ENCODE measurements at regions not wholly inside any gene's neighbourhood (a gene's known extent, or its start where the extent isn't known, plus 50 kb on each side); places are given as distances from the start of the nearest gene placed in this dataset.

DNA sequence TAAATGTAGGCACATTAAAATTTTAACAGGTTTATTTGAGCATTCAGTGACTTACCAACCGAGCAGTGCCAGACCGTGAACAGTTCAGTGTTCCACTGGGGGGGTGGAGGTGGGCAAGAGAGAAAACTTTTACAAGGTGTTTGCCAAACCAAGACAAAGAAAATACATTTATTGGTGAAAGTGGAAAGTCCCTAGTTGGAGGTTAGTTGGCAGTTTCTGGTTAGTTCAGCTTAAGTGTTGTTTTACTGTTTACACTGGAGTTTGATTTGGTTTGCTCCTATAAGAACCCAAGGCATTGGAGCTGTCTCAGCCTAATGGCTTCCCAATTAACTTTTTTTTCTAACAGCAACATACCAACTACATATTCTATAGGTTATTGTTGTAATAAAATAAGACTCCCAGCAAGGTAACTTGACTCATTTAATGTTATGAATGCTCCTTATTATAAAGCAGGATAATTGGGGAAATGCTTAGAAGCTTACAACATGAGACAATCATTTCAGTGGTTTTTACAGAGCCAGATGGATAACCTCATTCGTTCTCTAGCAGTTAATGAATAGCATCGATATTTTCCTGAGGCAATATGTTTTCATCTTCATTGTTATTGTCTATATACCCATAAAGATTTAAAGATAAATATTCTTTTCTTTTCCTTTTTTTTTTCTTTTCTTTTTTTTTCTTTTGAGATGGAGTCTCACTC, 115.8 kb downstream of the ETNK1 start:
- DNase-seq = no peak

DNA sequence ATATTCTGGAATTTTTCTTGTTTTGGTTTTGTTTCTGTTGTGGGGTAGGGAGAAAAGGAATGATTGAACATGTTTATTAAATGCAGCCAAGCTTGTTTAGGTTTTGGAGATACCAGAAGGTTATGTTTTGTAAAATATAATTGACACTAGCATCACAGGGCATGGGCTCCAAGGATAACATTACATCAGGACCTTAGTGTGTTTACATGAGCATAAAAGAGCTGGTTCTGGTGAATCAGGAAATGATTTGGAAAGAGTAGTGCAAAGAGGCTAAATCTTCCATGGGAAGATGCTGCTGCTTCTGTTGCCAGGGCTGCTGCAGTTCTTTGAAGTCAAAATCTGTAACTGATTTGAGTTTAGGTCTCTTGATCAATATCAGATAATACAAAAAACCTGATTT, 118.7 kb downstream of the ETNK1 start:
- DNase-seq = no peak

DNA sequence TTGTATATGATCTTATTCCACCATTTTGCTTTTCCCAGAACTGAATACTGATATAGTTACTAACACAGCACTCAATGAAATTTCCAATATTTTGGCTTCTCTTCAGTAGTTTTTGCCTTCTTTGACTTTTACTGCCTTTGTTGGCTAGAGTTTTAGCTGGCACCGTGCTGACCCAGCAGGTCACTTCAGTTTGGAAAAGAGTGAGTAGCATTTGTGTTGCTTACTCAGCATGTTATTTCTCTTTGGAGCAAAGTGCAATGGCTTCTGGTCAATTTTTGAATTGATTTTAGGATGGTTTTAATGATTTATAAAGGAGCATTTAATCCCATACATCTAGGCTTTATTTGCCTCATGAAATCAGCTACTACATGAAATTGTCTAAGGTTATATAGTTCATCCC, 119.2 kb downstream of the ETNK1 start:
- DNase-seq = no peak

DNA sequence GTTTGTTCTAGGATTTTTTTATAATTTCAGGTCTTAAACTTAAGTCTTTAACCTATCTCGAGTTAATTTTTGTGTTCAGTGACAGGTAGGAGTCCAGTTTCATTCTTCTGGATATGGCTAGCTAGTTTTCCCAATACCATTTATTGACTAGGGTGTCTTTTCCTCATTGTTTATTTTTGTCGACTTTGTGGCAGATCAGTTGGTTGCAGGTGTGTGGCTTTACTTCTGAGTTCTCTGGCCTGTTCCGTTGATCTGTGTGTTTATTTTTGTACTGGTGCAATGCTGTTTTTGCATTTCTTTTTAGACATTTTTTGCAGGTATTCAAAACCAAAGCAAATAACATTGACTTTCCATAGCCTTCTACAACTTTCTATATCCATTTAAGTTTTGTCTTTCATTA, 121.7 kb downstream of the ETNK1 start:
- no peak for DNase-seq

- DNase-seq = no peak
Observed at GRCh38 chr12:22755629-22756028, 130.7 kb downstream of the ETNK1 start.

- no peak for DNase-seq
Observed at GRCh38 chr12:22759769-22760674, 135.1 kb downstream of the ETNK1 start.

- no peak for DNase-seq
Observed at GRCh38 chr12:22765421-22766130, 140.6 kb downstream of the ETNK1 start.

GRCh38 chr12:22766911-22767420, 142.0 kb downstream of the ETNK1 start:
- DNase-seq = no peak

- DNase-seq = no peak
Observed at GRCh38 chr12:22781339-22781738, 156.4 kb downstream of the ETNK1 start.

DNA sequence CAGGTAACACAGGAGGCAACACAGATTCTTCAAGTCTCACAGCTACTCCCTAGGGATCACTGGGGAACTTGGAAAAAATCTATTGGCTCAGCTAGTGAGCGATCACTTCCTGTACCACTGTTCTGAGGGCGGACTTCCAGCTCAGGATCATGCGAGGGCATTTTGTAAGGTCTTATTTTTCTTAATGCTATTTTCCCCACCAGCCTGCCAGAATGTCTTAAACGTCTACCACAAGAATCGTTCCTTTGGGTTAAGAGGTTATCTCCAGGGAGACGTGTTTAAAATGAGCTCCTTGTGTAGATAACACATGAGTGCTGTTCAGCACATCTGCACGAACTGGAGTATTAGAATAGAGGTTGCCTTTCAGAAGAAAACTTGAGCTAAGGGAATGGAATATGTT, 162.6 kb downstream of the ETNK1 start:
- DNase-seq = no peak

GRCh38 chr12:22788913-22789312, 163.9 kb downstream of the ETNK1 start:
- DNase-seq = no peak

DNA sequence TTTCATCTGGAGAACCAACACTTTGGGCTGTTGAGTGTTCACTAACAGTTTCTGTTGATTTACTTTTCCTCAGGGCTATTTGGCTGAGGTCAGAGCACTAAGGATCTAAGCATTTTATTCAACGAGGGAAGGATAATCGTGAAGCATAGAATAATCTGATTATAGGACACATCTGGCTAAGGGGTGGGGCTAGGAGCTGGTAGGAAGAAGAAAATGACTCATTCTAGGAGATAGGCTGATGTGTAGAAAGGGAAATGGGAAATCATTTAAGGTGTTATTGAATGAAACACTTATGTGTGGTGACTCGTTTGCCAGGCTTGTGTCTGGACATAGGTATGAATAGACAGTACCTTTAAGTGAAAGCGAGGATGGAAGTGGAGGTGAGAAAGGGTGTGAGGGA, 167.2 kb downstream of the ETNK1 start:
- no peak for DNase-seq

DNA sequence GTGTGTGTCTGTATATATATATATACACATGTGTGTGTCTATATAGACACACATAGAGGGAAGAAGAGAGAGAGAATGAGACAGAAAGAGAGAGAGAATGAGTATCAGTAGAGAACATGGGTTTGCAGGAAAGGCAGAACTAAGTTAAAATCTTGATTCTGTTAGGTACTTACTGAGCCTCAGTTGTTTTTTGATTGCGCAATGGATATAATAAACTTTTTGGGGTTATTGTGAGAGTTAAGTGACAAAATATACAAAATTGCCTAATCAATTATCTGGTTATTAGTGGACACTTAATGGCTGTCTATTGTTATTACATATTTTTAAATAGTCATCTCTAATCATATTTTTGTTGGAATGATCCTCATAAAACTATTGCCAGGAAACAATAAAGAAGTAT, 169.0 kb downstream of the ETNK1 start:
- DNase-seq = no peak

GRCh38 chr12:22796941-22797630, 172.1 kb downstream of the ETNK1 start:
- no peak for DNase-seq

DNA sequence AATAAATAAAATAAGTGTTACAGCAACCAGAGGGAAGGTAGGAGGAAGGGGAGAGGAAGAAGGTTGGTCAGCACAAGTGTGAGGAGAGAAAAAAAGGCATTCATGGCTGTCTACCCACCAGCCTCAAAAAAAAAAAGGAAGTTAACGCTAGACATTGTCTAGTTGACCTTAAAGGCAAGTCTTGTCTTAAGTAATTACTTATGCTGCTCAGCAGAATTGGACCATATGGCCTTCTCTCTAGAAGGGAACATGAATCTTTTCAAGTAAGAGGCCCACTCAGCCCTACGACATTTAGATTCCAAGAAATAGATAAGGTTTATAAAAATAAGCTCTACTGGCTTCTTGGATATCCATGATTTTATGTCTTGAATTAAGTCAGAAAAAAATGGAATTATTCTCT, 172.7 kb downstream of the ETNK1 start:
- DNase-seq = no peak

GRCh38 chr12:22798116-22798515, 173.1 kb downstream of the ETNK1 start:
- DNase-seq = no peak

DNA sequence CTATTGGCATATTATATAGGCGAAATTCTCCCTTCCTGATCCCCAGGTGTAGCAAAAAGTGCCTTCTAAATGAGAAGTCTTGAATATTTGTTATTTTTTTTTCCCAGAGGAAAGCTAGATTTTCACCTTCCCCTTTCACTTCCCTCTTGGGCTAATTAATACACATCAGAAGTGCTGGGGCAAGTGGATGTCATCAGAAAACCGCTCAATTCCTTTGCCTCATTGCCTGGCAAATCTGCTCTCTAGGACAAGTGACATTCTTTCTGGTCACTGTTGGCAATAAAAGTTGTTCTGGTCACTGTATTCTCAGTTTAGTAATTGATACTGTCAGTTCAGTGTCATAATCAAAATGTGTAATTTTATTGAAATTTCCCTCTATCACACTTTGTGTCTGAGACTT, 174.5 kb downstream of the ETNK1 start:
- DNase-seq = no peak

GRCh38 chr12:22800332-22800731, 175.4 kb downstream of the ETNK1 start:
- no peak for DNase-seq

DNA sequence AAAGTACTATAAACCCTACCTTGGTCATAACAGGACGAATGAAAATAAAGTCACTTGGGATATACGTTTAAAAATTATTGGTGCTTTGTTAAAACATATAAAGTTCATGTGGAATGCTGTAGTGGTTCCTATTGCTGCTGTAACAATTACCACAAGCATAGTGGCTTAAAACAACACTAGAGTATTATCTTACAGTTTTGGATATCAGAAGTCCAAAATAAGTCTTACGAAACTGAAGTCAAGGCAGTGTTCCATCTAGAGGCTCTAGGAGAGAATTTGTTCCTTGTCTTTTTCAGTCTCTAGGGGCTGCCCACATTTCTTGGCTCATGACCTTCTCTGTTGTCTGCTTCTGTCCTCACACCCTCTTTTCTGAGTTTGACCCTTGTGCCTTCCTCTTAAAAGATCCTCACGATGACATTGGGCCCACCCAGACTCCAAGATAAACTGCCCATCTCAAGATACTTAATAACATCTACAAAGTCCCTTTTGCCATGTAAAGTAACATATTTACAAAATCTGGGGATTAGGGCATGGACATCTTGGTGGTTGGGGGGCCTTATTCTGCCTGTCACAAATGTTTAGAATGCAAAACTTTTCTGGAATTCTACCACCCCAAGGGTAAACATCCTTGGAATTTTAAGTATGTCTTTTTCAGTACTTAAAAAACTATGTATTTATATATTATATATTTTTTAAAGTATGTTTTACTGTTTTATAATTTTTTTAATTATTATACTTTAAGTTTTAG, 178.1 kb downstream of the ETNK1 start:
- DNase-seq = no peak

DNA sequence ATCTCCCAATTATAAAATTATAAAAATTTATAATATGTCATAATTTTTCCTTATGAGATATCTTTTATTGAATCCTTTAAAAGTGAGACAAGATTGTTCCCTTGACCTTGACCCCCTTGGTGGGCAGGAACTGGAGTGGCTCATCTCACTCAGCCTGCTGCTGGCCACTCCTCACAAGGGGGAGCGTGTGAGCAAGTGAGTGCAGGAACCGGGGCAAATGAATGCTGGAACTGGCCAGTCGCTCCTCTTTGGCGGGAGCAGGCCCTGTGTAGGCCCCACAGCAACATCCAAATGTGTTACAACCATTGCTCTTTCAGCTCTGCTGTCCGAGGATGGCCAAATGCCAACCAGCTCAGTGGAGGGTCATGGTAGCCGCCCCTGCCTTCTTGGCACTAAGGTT, 178.8 kb downstream of the ETNK1 start:
- no peak for DNase-seq

- DNase-seq = no peak
Observed at GRCh38 chr12:22808860-22809259, 183.9 kb downstream of the ETNK1 start.

- DNase-seq = no peak
Observed at GRCh38 chr12:22810036-22810435, 185.1 kb downstream of the ETNK1 start.
